Sigmoid colon (tissue), 4 donors: ENCODE measurements at regions not wholly inside any gene's neighbourhood (a gene's known extent, or its start where the extent isn't known, plus 50 kb on each side); places are given as distances from the start of the nearest gene placed in this dataset.

Experiments
- EP300 ChIP-seq, 4 donors: sonication (generic); formaldehyde crosslinking; IDR thresholded peaks; one replicate each; pipeline ENCODE4 v1.6.1; 2017; ENCODE audit warnings: antibody characterized with exemption in 4 of 4
- POLR2A ChIP-seq, 2 donors: fragments of 450-650 bp; IDR thresholded peaks; one replicate each; pipeline ENCODE4 v1.6.1; 2016; ENCODE audit warnings: antibody characterized with exemption in 2 of 2, mild to moderate bottlenecking in 2 of 2, moderate library complexity in 2 of 2
- POLR2AphosphoS5 ChIP-seq, 4 donors: sonication (generic); formaldehyde crosslinking; IDR thresholded peaks; one replicate each; pipeline ENCODE4 v1.6.1; 2017; ENCODE audit warnings: antibody characterized with exemption in 4 of 4
- TF ChIP-seq, protein P1 (sequence below), 4 experiments: fragments of 450-650 bp in 3 of 4; fragments of 200-600 bp in 1 of 4; IDR thresholded peaks; one replicate each; pipeline ENCODE4 v1.5.1; 2016 to 2019; ENCODE audit warnings: antibody characterized with exemption in 4 of 4, mild to moderate bottlenecking in 3 of 4, moderate library complexity in 2 of 4

DNA sequence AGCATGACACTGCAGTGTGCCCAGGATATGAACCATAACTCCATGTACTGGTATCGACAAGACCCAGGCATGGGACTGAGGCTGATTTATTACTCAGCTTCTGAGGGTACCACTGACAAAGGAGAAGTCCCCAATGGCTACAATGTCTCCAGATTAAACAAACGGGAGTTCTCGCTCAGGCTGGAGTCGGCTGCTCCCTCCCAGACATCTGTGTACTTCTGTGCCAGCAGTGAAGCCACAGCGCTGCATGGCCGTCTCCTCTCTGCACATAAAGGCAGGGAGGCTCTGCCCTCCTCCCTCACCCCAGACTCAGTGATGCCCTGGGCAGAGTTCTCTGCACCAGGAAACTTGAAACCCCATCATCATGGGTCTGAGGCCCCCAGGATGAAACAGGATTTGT lies 70.7 kb upstream of the PRSS58 start:
- no peak for TF ChIP-seq EP300 (IDR thresholded peaks at IDR 0.05)
- TF ChIP-seq, protein P1, sequence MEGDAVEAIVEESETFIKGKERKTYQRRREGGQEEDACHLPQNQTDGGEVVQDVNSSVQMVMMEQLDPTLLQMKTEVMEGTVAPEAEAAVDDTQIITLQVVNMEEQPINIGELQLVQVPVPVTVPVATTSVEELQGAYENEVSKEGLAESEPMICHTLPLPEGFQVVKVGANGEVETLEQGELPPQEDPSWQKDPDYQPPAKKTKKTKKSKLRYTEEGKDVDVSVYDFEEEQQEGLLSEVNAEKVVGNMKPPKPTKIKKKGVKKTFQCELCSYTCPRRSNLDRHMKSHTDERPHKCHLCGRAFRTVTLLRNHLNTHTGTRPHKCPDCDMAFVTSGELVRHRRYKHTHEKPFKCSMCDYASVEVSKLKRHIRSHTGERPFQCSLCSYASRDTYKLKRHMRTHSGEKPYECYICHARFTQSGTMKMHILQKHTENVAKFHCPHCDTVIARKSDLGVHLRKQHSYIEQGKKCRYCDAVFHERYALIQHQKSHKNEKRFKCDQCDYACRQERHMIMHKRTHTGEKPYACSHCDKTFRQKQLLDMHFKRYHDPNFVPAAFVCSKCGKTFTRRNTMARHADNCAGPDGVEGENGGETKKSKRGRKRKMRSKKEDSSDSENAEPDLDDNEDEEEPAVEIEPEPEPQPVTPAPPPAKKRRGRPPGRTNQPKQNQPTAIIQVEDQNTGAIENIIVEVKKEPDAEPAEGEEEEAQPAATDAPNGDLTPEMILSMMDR (IDR thresholded peaks at IDR 0.05), result no peak
- no peak for TF ChIP-seq POLR2A (IDR thresholded peaks at IDR 0.05)
- TF ChIP-seq POLR2AphosphoS5 (IDR thresholded peaks at IDR 0.05), result no peak
